MCF 10A (cell line): ENCODE measurements at regions not wholly inside any gene's neighbourhood (a gene's known extent, or its start where the extent isn't known, plus 50 kb on each side); places are given as distances from the start of the nearest gene placed in this dataset.

Source experiments
- BruUV-seq: library from RNA; stranded (reverse); fragments of 400-500 nt; replicated peaks from 2 replicates; lab custom pipeline; 2021; lab: Mats Ljungman, UMichigan
- CTCF ChIA-PET: fragments of 300-600 bp; sonication (Branson Sonifier 250); formaldehyde crosslinking; extraction: SDS; loops from one replicate; lab custom pipeline; 2021; ENCODE audit warnings: antibody characterized with exemption, inconsistent platforms; lab: Yijun Ruan, JAX
- POLR2A ChIA-PET: fragments of 300-600, 350-650 bp; sonication (Branson Sonifier 250); formaldehyde crosslinking; extraction: SDS; loops from one replicate; lab custom pipeline; 2020; ENCODE audit warnings: antibody characterized with exemption, inconsistent platforms; lab: Yijun Ruan, JAX
- DNase-seq: peaks from one replicate; pipeline ENCODE4 v3.0.0-alpha.2; 2018; ENCODE audit not compliant: unreplicated experiment
- H3K27ac Mint-ChIP-seq: one replicate; pipeline ENCODE4 v1.8.0; 2022; ENCODE audit warnings: mild to moderate bottlenecking, low read depth, mixed read lengths; ENCODE audit not compliant: unreplicated experiment
- H3K27me3 Mint-ChIP-seq: one replicate; pipeline ENCODE4 v1.8.0; 2022; ENCODE audit warnings: mixed read lengths; ENCODE audit not compliant: insufficient read depth, unreplicated experiment
- H3K36me3 Mint-ChIP-seq: one replicate; pipeline ENCODE4 v1.8.0; 2022; ENCODE audit warnings: mild to moderate bottlenecking, moderate library complexity, mixed read lengths; ENCODE audit not compliant: insufficient read depth, unreplicated experiment
- H3K4me1 Mint-ChIP-seq: one replicate; pipeline ENCODE4 v1.8.0; 2022; ENCODE audit warnings: mixed read lengths; ENCODE audit not compliant: insufficient read depth, unreplicated experiment
- H3K4me3 Mint-ChIP-seq: one replicate; pipeline ENCODE4 v1.8.0; 2022; ENCODE audit warnings: mild to moderate bottlenecking, moderate library complexity, mixed read lengths; ENCODE audit not compliant: unreplicated experiment
- H3K9me3 Mint-ChIP-seq: one replicate; pipeline ENCODE4 v1.8.0; 2022; ENCODE audit warnings: mixed read lengths; ENCODE audit not compliant: unreplicated experiment
- intact Hi-C: fragments of 100-400 bp; cut with micrococcal nuclease; formaldehyde crosslinking; loops from 2 replicates; pipeline ENCODE4 v1.14.1; 2022
- TF ChIP-seq, protein P1 (sequence below): fragments of 200-600 bp; IDR thresholded peaks from one replicate; pipeline ENCODE4 v1.8.0; 2022; ENCODE audit warnings: antibody characterized with exemption, mild to moderate bottlenecking; ENCODE audit not compliant: unreplicated experiment

DNA sequence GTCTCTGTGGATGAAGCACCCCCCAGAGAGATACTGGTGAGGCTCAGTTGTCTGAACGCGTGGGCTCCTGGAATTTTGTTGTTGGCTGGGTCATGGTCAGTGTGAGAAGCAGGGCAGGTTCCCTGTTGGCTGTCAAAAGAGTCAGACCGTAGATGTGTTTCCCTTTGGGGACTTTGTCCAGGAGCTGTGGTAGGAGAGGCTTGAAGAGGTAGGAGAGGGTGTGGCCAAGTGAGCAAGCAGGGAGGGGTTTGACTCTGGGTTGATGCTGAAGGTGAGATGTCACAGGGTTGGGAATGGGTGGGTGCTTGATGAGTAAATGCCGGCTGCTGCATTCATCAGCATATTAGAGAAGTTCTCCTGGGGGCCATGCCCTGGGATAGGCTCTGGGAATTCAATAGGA, 803.2 kb downstream of the TBC1D22A start:
- Mint-ChIP-seq H3K4me1 (no peaks in the 10 kb centered on the region), H3K36me3 (no peaks in the 10 kb centered on the region), H3K4me3 (no peak overlapping the region), H3K27ac (no peak overlapping the region), H3K27me3 (peaks cover 23% of the 10 kb centered on the region), H3K9me3 (no peaks in the 10 kb centered on the region)
- ChIA-PET POLR2A (no interaction called here), CTCF (interaction anchor here (0.6 kb wide), 1 partner anchor 1240 kb away, joined by 3 read pairs; no protein-coding TSS in a partner anchor)
- intact Hi-C loops: no loop called here
- no peak for DNase-seq
- TF ChIP-seq, protein P1, sequence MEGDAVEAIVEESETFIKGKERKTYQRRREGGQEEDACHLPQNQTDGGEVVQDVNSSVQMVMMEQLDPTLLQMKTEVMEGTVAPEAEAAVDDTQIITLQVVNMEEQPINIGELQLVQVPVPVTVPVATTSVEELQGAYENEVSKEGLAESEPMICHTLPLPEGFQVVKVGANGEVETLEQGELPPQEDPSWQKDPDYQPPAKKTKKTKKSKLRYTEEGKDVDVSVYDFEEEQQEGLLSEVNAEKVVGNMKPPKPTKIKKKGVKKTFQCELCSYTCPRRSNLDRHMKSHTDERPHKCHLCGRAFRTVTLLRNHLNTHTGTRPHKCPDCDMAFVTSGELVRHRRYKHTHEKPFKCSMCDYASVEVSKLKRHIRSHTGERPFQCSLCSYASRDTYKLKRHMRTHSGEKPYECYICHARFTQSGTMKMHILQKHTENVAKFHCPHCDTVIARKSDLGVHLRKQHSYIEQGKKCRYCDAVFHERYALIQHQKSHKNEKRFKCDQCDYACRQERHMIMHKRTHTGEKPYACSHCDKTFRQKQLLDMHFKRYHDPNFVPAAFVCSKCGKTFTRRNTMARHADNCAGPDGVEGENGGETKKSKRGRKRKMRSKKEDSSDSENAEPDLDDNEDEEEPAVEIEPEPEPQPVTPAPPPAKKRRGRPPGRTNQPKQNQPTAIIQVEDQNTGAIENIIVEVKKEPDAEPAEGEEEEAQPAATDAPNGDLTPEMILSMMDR: no peak
- BruUV-seq: no TSS peak

DNA sequence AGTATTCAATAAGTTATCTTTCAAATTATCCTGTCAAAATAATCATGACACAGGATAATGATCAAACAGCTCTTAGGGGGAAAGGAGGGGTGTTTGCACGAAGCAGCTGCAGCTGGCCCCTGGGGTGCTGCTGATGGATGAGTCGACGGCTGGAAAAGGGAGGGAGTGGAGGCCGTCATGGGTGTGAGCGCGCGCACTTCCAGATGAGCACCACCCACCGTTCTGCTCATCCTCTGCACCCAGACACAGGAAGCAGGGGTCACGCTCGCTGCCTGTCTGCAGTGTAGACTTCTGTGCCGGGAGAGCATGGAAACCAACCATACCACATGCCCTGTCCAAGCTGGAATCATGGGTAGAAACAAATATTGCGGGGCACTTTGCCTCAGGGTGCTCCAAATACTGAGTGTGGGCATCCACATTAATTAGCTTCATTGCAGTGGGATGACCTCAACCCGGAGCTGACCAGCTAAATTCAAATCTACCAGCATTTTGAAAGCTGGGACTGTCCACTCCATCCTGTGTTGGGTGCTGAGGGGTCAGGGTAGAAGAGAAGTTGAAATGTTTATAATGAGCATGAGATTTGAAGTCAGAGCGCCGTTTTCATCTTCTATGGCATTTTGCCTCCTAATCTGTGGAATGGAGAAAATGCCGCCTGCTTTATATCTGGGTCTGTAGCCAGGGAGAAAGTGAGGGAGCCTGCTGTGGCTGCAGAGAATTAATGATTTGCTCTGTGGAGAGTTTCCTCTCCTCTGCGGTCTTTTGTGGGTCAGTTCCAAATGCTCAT, 802.4 kb downstream of the TBC1D22A start:
- H3K9me3 Mint-ChIP-seq: no peaks in the 10 kb centered on the region
- TF ChIP-seq, protein P1: no peak
- H3K4me3 Mint-ChIP-seq: no peak overlapping the region
- BruUV-seq: no TSS peak
- intact Hi-C loops: no loop called here
- ChIA-PET POLR2A (no interaction called here), CTCF (no interaction called here)
- H3K36me3 Mint-ChIP-seq: no peaks in the 10 kb centered on the region
- peaks cover 23% of the 10 kb centered on the region for H3K27me3 Mint-ChIP-seq
- H3K4me1 Mint-ChIP-seq: no peaks in the 10 kb centered on the region
- no peak overlapping the region for H3K27ac Mint-ChIP-seq
- no peak for DNase-seq

DNA sequence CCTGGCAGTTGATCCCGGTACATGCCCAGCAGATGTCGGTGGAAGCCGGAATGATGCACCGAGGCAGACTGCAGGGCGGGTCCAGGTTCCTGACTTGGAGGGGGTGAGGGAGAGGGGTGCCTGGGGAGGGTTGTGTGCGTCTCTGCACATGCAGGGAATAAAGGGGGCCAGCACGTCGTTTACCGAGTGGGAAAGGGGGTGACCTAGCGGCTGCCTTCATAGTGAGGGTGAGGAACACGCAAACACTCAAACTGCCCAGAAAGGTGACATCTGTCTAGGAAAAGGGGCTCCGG, 801.7 kb downstream of the TBC1D22A start:
- no TSS peak for BruUV-seq
- Mint-ChIP-seq H3K27ac (no peak overlapping the region), H3K9me3 (no peaks in the 10 kb centered on the region), H3K4me1 (no peaks in the 10 kb centered on the region), H3K4me3 (no peak overlapping the region), H3K36me3 (no peaks in the 10 kb centered on the region), H3K27me3 (peaks cover 23% of the 10 kb centered on the region)
- ChIA-PET CTCF (interaction anchor here (0.8 kb wide), 1 partner anchor 24 kb away, joined by 3 read pairs; no protein-coding TSS in a partner anchor), POLR2A (no interaction called here)
- intact Hi-C loops: no loop called here
- TF ChIP-seq, protein P1: no peak
- DNase-seq: no peak

DNA sequence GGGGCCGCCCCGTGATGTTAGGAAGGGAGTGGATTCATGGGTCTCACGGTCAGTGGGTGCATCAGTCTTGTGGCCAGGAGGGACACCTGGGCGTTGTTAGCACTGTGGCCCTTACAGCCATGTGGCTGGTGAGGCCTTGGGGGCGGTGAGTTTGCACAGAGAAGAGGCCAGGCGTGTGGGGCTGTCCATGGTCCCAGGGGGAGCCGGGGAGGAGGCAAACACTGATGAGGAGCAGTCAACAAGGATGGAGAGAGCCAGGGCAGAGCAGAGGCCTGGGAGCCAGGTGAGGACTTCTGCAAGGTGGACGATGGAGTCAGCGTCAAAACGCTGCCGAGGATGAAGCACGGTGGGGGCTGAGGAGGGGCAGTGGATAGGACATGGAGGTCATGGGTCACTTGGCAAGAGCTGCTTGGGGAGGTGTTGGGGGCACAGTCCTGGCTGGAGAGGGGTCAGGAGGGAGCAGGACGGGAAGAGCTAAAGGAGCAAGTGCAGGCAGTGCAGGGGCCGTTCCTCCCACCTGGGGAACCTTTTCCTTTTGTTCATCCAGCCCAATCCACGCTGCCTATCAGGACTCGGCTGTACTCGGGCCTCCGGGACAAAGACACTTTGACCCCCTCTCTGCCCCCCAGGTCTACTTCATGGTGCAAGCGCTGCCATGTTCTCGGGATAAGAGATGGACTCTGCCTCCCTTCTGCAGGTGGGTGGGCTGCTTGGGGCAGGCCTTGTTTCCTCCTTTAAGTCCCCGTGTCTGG, 801.1 kb downstream of the TBC1D22A start:
- POLR2A ChIA-PET: no interaction called here
- H3K27ac Mint-ChIP-seq: no peak overlapping the region
- H3K4me1 Mint-ChIP-seq: no peaks in the 10 kb centered on the region
- no TSS peak for BruUV-seq
- CTCF ChIA-PET: interaction anchor here (0.8 kb wide), 1 partner anchor 23 kb away, joined by 3 read pairs; no protein-coding TSS in a partner anchor
- intact Hi-C loops: no loop called here
- no peak for DNase-seq
- no peaks in the 10 kb centered on the region for H3K36me3 Mint-ChIP-seq
- TF ChIP-seq, protein P1: no peak
- H3K9me3 Mint-ChIP-seq: no peaks in the 10 kb centered on the region
- peaks cover 23% of the 10 kb centered on the region for H3K27me3 Mint-ChIP-seq
- no peak overlapping the region for H3K4me3 Mint-ChIP-seq
